ENCODE measurements at regions not wholly inside any gene's neighbourhood (a gene's known extent, or its start where the extent isn't known, plus 50 kb on each side); places are given as distances from the start of the nearest gene placed in this dataset.

DNA sequence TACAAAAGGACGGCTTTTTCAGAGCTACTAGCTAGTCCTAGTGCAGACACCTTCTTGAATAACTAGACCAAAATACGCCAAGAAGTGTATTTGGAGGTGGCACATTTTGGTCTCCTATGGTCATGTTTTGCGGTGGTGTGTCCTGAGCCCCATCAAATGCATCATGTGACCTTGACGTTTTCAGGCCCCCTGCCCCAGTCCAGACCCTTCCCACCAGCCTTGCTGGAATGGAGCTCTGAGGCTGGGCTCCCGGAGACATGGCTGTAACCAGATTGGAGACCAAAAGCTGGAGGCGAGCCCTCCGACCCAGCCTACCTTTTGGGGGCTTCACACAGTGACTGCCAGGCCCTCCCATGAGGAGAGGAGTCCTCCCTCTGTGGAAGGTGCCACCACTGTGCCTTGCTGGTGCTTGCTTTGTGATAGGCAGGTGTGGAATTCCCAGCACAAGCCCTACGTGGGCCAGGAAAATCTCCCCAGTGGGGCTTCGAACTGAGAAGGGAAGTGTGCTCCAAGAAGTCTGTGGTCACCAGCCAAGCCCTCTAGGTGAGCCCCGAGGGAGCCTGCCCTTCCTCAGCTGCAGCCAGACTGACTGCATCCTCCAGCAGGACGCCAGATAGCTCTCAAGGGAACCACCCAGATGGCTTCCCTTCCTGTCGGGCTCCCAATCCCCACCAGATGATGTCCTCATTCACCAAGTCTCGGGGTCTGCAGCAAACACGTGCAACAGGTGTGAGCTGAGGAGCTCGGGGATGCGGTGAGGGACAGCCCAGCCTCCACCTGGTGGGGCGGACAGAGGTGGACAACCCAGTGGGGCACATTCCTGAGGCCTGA is 126.2 kb downstream of the ASB7 start:
- TF ChIP-seq GABPA (IDR thresholded peaks at IDR 0.05 in 1 of 2, conservative IDR thresholded peaks at IDR 0.05 in 1 of 2), result no peak
- TF ChIP-seq, protein P1, sequence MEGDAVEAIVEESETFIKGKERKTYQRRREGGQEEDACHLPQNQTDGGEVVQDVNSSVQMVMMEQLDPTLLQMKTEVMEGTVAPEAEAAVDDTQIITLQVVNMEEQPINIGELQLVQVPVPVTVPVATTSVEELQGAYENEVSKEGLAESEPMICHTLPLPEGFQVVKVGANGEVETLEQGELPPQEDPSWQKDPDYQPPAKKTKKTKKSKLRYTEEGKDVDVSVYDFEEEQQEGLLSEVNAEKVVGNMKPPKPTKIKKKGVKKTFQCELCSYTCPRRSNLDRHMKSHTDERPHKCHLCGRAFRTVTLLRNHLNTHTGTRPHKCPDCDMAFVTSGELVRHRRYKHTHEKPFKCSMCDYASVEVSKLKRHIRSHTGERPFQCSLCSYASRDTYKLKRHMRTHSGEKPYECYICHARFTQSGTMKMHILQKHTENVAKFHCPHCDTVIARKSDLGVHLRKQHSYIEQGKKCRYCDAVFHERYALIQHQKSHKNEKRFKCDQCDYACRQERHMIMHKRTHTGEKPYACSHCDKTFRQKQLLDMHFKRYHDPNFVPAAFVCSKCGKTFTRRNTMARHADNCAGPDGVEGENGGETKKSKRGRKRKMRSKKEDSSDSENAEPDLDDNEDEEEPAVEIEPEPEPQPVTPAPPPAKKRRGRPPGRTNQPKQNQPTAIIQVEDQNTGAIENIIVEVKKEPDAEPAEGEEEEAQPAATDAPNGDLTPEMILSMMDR (IDR thresholded peaks at IDR 0.05; ENCODE audit: low read depth, low read length, missing input control), result no peak
- TF ChIP-seq, protein P2, sequence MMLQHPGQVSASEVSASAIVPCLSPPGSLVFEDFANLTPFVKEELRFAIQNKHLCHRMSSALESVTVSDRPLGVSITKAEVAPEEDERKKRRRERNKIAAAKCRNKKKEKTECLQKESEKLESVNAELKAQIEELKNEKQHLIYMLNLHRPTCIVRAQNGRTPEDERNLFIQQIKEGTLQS (IDR thresholded peaks at IDR 0.05), result no peak
- TF ChIP-seq NR2F2 (IDR thresholded peaks at IDR 0.05), result no peak
- TF ChIP-seq, protein P3, sequence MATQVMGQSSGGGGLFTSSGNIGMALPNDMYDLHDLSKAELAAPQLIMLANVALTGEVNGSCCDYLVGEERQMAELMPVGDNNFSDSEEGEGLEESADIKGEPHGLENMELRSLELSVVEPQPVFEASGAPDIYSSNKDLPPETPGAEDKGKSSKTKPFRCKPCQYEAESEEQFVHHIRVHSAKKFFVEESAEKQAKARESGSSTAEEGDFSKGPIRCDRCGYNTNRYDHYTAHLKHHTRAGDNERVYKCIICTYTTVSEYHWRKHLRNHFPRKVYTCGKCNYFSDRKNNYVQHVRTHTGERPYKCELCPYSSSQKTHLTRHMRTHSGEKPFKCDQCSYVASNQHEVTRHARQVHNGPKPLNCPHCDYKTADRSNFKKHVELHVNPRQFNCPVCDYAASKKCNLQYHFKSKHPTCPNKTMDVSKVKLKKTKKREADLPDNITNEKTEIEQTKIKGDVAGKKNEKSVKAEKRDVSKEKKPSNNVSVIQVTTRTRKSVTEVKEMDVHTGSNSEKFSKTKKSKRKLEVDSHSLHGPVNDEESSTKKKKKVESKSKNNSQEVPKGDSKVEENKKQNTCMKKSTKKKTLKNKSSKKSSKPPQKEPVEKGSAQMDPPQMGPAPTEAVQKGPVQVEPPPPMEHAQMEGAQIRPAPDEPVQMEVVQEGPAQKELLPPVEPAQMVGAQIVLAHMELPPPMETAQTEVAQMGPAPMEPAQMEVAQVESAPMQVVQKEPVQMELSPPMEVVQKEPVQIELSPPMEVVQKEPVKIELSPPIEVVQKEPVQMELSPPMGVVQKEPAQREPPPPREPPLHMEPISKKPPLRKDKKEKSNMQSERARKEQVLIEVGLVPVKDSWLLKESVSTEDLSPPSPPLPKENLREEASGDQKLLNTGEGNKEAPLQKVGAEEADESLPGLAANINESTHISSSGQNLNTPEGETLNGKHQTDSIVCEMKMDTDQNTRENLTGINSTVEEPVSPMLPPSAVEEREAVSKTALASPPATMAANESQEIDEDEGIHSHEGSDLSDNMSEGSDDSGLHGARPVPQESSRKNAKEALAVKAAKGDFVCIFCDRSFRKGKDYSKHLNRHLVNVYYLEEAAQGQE (IDR thresholded peaks at IDR 0.05), result no peak
- TF ChIP-seq RXRA (IDR thresholded peaks at IDR 0.05), result no peak
- TF ChIP-seq, protein P4, sequence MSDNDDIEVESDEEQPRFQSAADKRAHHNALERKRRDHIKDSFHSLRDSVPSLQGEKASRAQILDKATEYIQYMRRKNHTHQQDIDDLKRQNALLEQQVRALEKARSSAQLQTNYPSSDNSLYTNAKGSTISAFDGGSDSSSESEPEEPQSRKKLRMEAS (IDR thresholded peaks at IDR 0.05), result no peak
- TF ChIP-seq TAF1 (conservative IDR thresholded peaks at IDR 0.05), result no peak
- no peak for TF ChIP-seq YY1 (IDR thresholded peaks at IDR 0.05)
- no peak for TF ChIP-seq RAD21 (IDR thresholded peaks at IDR 0.05)
- no peak for TF ChIP-seq SP1 (IDR thresholded peaks at IDR 0.05)
- TF ChIP-seq EGR1 (IDR thresholded peaks at IDR 0.05; ENCODE audit: low read depth in 2 of 2), result no peak

Data from liver (tissue), 3 donors.